Right lobe of liver (tissue), 6 donors: ENCODE measurements at regions not wholly inside any gene's neighbourhood (a gene's known extent, or its start where the extent isn't known, plus 50 kb on each side); places are given as distances from the start of the nearest gene placed in this dataset.

Source experiments
- ATAC-seq, 4 donors: fragments of 200-7000 bp; cut with Tn5 transposase; one replicate each; pipeline ENCODE4 v1.9.1; 2020; ENCODE audit warnings: mild to moderate bottlenecking in 4 of 4, moderate library complexity in 4 of 4
- DNase-seq, 3 donors: peaks; one replicate each; pipeline ENCODE4 v3.0.0-alpha.2; 2020
- H3K27ac ChIP-seq, 3 donors: fragments of 200-600 bp; one replicate each; pipeline ENCODE4 v1.8.0; 2022
- H3K27me3 ChIP-seq, 2 donors: fragments of 200-600 bp; one replicate each; pipeline ENCODE4 v1.8.0; 2022
- H3K36me3 ChIP-seq, 4 donors: fragments of 200-600 bp; sonication (generic) in 1 of 4; one replicate each; pipeline versions ENCODE4 v1.5.1 to v1.8.0; 2017 to 2022; ENCODE audit warnings: control low read depth in 1 of 4
- H3K4me1 ChIP-seq, 4 donors: fragments of 200-600 bp; sonication (generic) in 1 of 4; one replicate each; pipeline versions ENCODE4 v1.5.1 to v1.8.0; 2017 to 2022; ENCODE audit warnings: control low read depth in 1 of 4
- H3K4me3 ChIP-seq, 3 donors: fragments of 200-600 bp; one replicate each; pipeline ENCODE4 v1.8.0; 2022
- H3K9me3 ChIP-seq, 4 donors: fragments of 200-600 bp; sonication (generic) in 1 of 4; one replicate each; pipeline versions ENCODE4 v1.5.1 to v1.8.0; 2017 to 2022; ENCODE audit warnings: control low read depth in 1 of 4
- CTCF ChIP-seq, 4 donors: fragments of 200-600 bp in 3 of 4; fragments of 450-650 bp in 1 of 4; IDR thresholded peaks; one replicate each; pipeline versions ENCODE4 v1.5.1 to v1.8.0; 2016 to 2022; ENCODE audit warnings: antibody characterized with exemption in 4 of 4, mild to moderate bottlenecking in 2 of 4
- POLR2A ChIP-seq: fragments of 450-650 bp; IDR thresholded peaks from one replicate; pipeline ENCODE4 v1.6.1; 2017; ENCODE audit warnings: antibody characterized with exemption, mild to moderate bottlenecking
- WGBS: methylation state at CpG from one replicate; pipeline ENCODE4 v1.1.6; 2018; ENCODE audit warnings: low coverage, low lambda C conversion rate; ENCODE audit not compliant: insufficient coverage; ENCODE audit errors: missing lambda C conversion rate; 5-methylcytosine and 5-hydroxymethylcytosine counted together
- intact Hi-C, 2 donors: fragments of 100-400 bp; cut with DNase I; formaldehyde crosslinking; loops; one replicate each; pipeline versions ENCODE4 v1.11.2 to v1.14.1; 2022
- donor health status: DM: no; HTN: yes; CAD: no.
- donor health status: DM: no; HTN: no; CAD: no.
- donor health status: DM: no; HTN: no; CAD: no.
- donor health status: DM: no; HTN: yes; CAD: no.
- donor health status: DM: no; HTN: yes; CAD: no.

DNA sequence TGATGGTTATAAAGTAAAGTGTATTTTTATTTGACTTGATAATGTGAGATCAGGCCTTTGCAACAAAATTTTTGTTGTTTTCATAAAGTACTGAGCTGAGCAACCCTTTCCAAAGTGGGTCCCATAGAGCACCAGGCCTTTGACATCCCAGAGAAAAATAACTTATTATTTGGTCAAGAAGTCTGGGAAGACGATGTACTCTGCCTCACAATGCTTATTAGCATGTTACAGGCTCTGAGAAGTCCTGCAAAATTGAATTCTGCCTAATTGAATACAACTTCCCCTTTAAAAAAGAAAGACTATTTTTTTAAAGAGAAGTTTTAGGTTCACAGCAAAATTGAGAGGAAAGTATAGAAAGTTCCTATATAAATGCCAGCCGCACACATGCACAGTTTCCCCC, 151.5 kb upstream of the TCF4 start:
- DNase-seq (no peak), ATAC-seq (no peak)
- Histone ChIP-seq H3K4me1 (no peaks in the 10 kb centered on the region), H3K27ac (no peak overlapping the region), H3K9me3 (no peaks in the 10 kb centered on the region), H3K36me3 (no peaks in the 10 kb centered on the region), H3K27me3 (no peaks in the 10 kb centered on the region), H3K4me3 (no peak overlapping the region)
- TF ChIP-seq POLR2A (no peak), CTCF (IDR thresholded peaks at IDR 0.05) (no peak)
- WGBS: 36% methylated on average over 2 of the region's 2 CpGs
- intact Hi-C loops: no loop called here

GRCh38 chr18:55738483-55739114, 150.6 kb upstream of the TCF4 start:
- ATAC-seq: no peak
- 55% methylated on average over 3 of the region's 3 CpGs for WGBS
- TF ChIP-seq CTCF (IDR thresholded peaks at IDR 0.05): no peak

GRCh38 chr18:55737781-55738468, 149.9 kb upstream of the TCF4 start:
- no peak overlapping the region for H3K4me3 ChIP-seq
- no peaks in the 10 kb centered on the region for H3K27me3 ChIP-seq
- no peaks in the 10 kb centered on the region for H3K36me3 ChIP-seq
- ATAC-seq (no peak), DNase-seq (no peak)
- TF ChIP-seq CTCF (IDR thresholded peaks at IDR 0.05): no peak
- TF ChIP-seq POLR2A: no peak
- no peak overlapping the region for H3K27ac ChIP-seq
- WGBS: 61% methylated on average over 1 of the region's 1 CpG
- no peaks in the 10 kb centered on the region for H3K9me3 ChIP-seq
- no peaks in the 10 kb centered on the region for H3K4me1 ChIP-seq
- intact Hi-C loops: no loop called here

More at GRCh38 chr18:55738483-55739114, 150.6 kb upstream of the TCF4 start:
- H3K27ac ChIP-seq: no peak overlapping the region
- H3K4me3 ChIP-seq: no peak overlapping the region
- no peaks in the 10 kb centered on the region for H3K4me1 ChIP-seq
- intact Hi-C loops: no loop called here
- no peaks in the 10 kb centered on the region for H3K27me3 ChIP-seq
- no peak for DNase-seq
- no peaks in the 10 kb centered on the region for H3K36me3 ChIP-seq
- no peaks in the 10 kb centered on the region for H3K9me3 ChIP-seq

DNA sequence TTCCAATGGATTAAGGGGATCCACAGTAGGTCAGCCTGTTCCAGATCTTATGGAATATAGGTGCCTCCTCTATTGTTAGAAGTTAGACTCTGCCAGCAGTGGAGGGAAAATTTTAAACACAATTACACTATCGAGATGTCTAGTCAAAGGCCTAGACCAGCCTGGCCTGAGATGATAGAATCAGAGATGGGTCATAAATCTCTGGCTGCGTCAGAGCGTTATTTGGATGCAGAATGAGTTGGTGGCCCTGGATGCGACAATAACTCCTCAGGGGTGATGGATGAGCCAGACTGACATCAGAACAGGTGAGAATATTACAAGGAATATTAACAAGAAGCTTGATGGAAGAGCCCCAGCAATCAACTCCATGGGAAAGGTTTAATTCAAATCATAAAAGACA, 149.3 kb upstream of the TCF4 start:
- WGBS: 93% methylated on average over 4 of the region's 4 CpGs
- ATAC-seq: no peak

More for the DNA sequence above, 149.3 kb upstream of the TCF4 start:
- intact Hi-C loops: no loop called here
- no peak for TF ChIP-seq CTCF (IDR thresholded peaks at IDR 0.05)
- no peak for TF ChIP-seq POLR2A
- H3K4me1 ChIP-seq: no peaks in the 10 kb centered on the region
- H3K4me3 ChIP-seq: no peak overlapping the region
- H3K27me3 ChIP-seq: no peaks in the 10 kb centered on the region
- DNase-seq: no peak
- no peaks in the 10 kb centered on the region for H3K36me3 ChIP-seq
- no peaks in the 10 kb centered on the region for H3K9me3 ChIP-seq
- H3K27ac ChIP-seq: no peak overlapping the region
